A549 (cell line): ENCODE measurements at regions not wholly inside any gene's neighbourhood (a gene's known extent, or its start where the extent isn't known, plus 50 kb on each side); places are given as distances from the start of the nearest gene placed in this dataset.
A peak's percentile ranks its signal among the peaks of the same experiment; 100 is the strongest.

Experiments
- ATAC-seq, 2 experiments: fragments of 200-7000 bp in 1 of 2; fragments of >200 bp in 1 of 2; cut with Nextera tagmentation in 1 of 2; cut with Tn5 transposase in 1 of 2; 3 replicates each; pipeline versions ENCODE4 v1.8.0 to v1.9.1; 2018 to 2020; ENCODE audit warnings: mild to moderate bottlenecking in 1 of 2, moderate library complexity in 1 of 2
- CTCF ChIA-PET: fragments of 300-600 bp; sonication (Branson Sonifier 250); formaldehyde crosslinking; extraction: SDS; loops from one replicate; lab custom pipeline; 2021; ENCODE audit warnings: antibody characterized with exemption, inconsistent platforms; lab: Yijun Ruan, JAX
- POLR2A ChIA-PET: fragments of 350-600 bp; formaldehyde crosslinking; extraction: SDS; loops from one replicate; lab custom pipeline; 2021; ENCODE audit warnings: antibody characterized with exemption, inconsistent platforms; lab: Yijun Ruan, JAX
- DNase-seq, 2 experiments: peaks; one replicate each; pipeline versions ENCODE4 v3.0.0 to v3.0.0-alpha.2; 2011 to 2016; ENCODE audit warnings: low read depth in 1 of 2, low spot score in 1 of 2
- FAIRE-seq: peaks from 2 replicates; lab custom pipeline; 2011; peaks lifted over from hg19 to GRCh38; lab: Jason Lieb, UNC
- H3K27ac ChIP-seq, 2 experiments: fragments of >200 bp; sonication (Bioruptor Twin); formaldehyde crosslinking; 3 replicates each; pipeline ENCODE4 v1.5.1; 2016 to 2017
- H3K4me1 ChIP-seq: fragments of >200 bp; sonication (Bioruptor Twin); formaldehyde crosslinking; 3 replicates; pipeline ENCODE4 v1.6.1; 2016
- H3K4me2 ChIP-seq: fragments of >200 bp; sonication (Bioruptor Twin); formaldehyde crosslinking; 3 replicates; pipeline ENCODE4 v1.6.1; 2016
- H3K4me3 ChIP-seq: fragments of >200 bp; sonication (Bioruptor Twin); formaldehyde crosslinking; 3 replicates; pipeline ENCODE4 v1.5.1; 2016
- H3K9me3 ChIP-seq: fragments of >200 bp; sonication (Bioruptor Twin); formaldehyde crosslinking; 3 replicates; pipeline ENCODE4 v1.6.1; 2016
- BHLHE40 ChIP-seq: IDR thresholded peaks from 2 replicates; pipeline ENCODE4 v1.6.1; 2012; ENCODE audit warnings: low read depth, low read length, inconsistent platforms
- CBX8 ChIP-seq: fragments of 200-600 bp; sonication (generic); IDR thresholded peaks from 2 replicates; pipeline ENCODE4 v1.6.1; 2016
- CHD2 ChIP-seq: fragments of 150-350 bp; IDR thresholded peaks from 2 replicates; pipeline ENCODE4 v1.6.1; 2014; ENCODE audit warnings: low read length; ENCODE audit not compliant: partially characterized antibody
- EHMT2 ChIP-seq: fragments of 200-600 bp; sonication (generic); IDR thresholded peaks from 2 replicates; pipeline ENCODE4 v1.6.1; 2016; ENCODE audit warnings: antibody characterized with exemption, low read depth, mild to moderate bottlenecking, moderate library complexity
- ELK1 ChIP-seq: fragments of 150-350 bp; IDR thresholded peaks from 2 replicates; pipeline ENCODE4 v1.6.1; 2014; ENCODE audit warnings: low read depth, mild to moderate bottlenecking, low read length
- EP300 ChIP-seq, 2 experiments: fragments of >200 bp; sonication (Bioruptor Twin); formaldehyde crosslinking; IDR thresholded peaks; 2 replicates in 1 of 2; 3 replicates in 1 of 2; pipeline ENCODE4 v1.6.1; 2016 to 2017
- ESRRA ChIP-seq: fragments of 150-350 bp; IDR thresholded peaks from 2 replicates; pipeline ENCODE4 v1.6.1; 2014; ENCODE audit warnings: mild to moderate bottlenecking, low read length, borderline replicate concordance
- FOSL2 ChIP-seq, 2 experiments: fragments of 450-650 bp in 1 of 2; fragments of >200 bp in 1 of 2; sonication (Bioruptor Twin) in 1 of 2; formaldehyde crosslinking; IDR thresholded peaks; 2 replicates each; pipeline versions ENCODE4 v1.5.0 to v1.6.1; 2016 to 2020; ENCODE audit warnings: mild to moderate bottlenecking in 1 of 2, moderate library complexity in 1 of 2
- HDAC2 ChIP-seq: fragments of 200-600 bp; sonication (generic); IDR thresholded peaks from 2 replicates; pipeline ENCODE4 v1.6.1; 2016
- HEYL ChIP-seq: fragments of 250-450 bp; sonication (Bioruptor Pico); IDR thresholded peaks from 2 replicates; pipeline ENCODE4 v1.8.0; 2021; ENCODE audit warnings: mild to moderate bottlenecking, moderate library complexity
- HOXB13 ChIP-seq: fragments of 250-450 bp; sonication (Bioruptor Pico); IDR thresholded peaks from 2 replicates; pipeline ENCODE4 v1.5.0; 2020; ENCODE audit warnings: low read depth, mild to moderate bottlenecking, moderate library complexity
- JUN ChIP-seq, 2 experiments: fragments of >200 bp; sonication (Bioruptor Twin); formaldehyde crosslinking; IDR thresholded peaks; 2 replicates in 1 of 2; 3 replicates in 1 of 2; pipeline ENCODE4 v1.6.1; 2016 to 2017
- KDM1A ChIP-seq: fragments of 200-600 bp; sonication (generic); IDR thresholded peaks from 2 replicates; pipeline ENCODE4 v1.6.1; 2016; ENCODE audit warnings: low read depth, mild to moderate bottlenecking
- RARB ChIP-seq: fragments of 250-450 bp; sonication (Bioruptor Pico); IDR thresholded peaks from 2 replicates; pipeline ENCODE4 v1.8.0; 2021; ENCODE audit warnings: mild to moderate bottlenecking, moderate library complexity
- SMC3 ChIP-seq: fragments of >200 bp; sonication (Bioruptor Twin); formaldehyde crosslinking; IDR thresholded peaks from 3 replicates; pipeline ENCODE4 v1.6.1; 2018; ENCODE audit warnings: inconsistent platforms
- TFCP2L1 ChIP-seq: fragments of 250-450 bp; sonication (Bioruptor Pico); IDR thresholded peaks from 2 replicates; pipeline ENCODE4 v1.5.0; 2021; ENCODE audit warnings: mild to moderate bottlenecking
- ZFP36 ChIP-seq: fragments of 450-650 bp; IDR thresholded peaks from 2 replicates; pipeline ENCODE4 v1.6.1; 2014; ENCODE audit warnings: borderline replicate concordance; ENCODE audit not compliant: partially characterized antibody
- ZSCAN20 ChIP-seq: fragments of 250-450 bp; sonication (Bioruptor Pico); IDR thresholded peaks from 2 replicates; pipeline ENCODE4 v1.8.0; 2022; ENCODE audit warnings: mild to moderate bottlenecking, moderate library complexity
- WGBS: methylation state at CpG from one replicate; pipeline ENCODE4 v1.1.6; 2017; ENCODE audit errors: missing lambda C conversion rate; 5-methylcytosine and 5-hydroxymethylcytosine counted together
- TF ChIP-seq, protein P1 (sequence below): fragments of >200 bp; sonication (Bioruptor Twin); formaldehyde crosslinking; IDR thresholded peaks from 3 replicates; pipeline ENCODE4 v1.5.1; 2016
- TF ChIP-seq, protein P2 (sequence below): IDR thresholded peaks from 2 replicates; pipeline ENCODE4 v1.6.1; 2012; ENCODE audit warnings: low read depth, borderline replicate concordance

- Histone ChIP-seq H3K9me3 (no peaks in the 10 kb centered on the region), H3K27ac (no peak overlapping the region), H3K4me3 (no peak overlapping the region), H3K4me2 (no peak overlapping the region), H3K4me1 (no peaks in the 10 kb centered on the region)
- peak in 1 of 2 experiments; percentile 39; a peak in 3 of 6 replicates for ATAC-seq
- WGBS = 65% methylated on average over 25 of the region's 30 CpGs
- CTCF ChIA-PET = no interaction called here
- DNase-seq = peak in 1 of 2 experiments; percentile 25
- FAIRE-seq = no peak
- TF ChIP-seq, protein P1, sequence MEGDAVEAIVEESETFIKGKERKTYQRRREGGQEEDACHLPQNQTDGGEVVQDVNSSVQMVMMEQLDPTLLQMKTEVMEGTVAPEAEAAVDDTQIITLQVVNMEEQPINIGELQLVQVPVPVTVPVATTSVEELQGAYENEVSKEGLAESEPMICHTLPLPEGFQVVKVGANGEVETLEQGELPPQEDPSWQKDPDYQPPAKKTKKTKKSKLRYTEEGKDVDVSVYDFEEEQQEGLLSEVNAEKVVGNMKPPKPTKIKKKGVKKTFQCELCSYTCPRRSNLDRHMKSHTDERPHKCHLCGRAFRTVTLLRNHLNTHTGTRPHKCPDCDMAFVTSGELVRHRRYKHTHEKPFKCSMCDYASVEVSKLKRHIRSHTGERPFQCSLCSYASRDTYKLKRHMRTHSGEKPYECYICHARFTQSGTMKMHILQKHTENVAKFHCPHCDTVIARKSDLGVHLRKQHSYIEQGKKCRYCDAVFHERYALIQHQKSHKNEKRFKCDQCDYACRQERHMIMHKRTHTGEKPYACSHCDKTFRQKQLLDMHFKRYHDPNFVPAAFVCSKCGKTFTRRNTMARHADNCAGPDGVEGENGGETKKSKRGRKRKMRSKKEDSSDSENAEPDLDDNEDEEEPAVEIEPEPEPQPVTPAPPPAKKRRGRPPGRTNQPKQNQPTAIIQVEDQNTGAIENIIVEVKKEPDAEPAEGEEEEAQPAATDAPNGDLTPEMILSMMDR = no peak
- TF ChIP-seq TFCP2L1 (no peak), CBX8 (no peak), HEYL (CRISPR knock-in tag) (no peak), HOXB13 (no peak), ESRRA (no peak), ZSCAN20 (CRISPR knock-in tag) (no peak)
- POLR2A ChIA-PET = no interaction called here
Measured at GRCh38 chr7:1312136-1313070, 79.7 kb downstream of the UNCX start.

- FAIRE-seq (no peak), ATAC-seq (no peak)
- 58% methylated on average over 14 of the region's 15 CpGs for WGBS
- H3K27ac ChIP-seq = no peak overlapping the region
- no peak overlapping the region for H3K4me3 ChIP-seq
- no peaks in the 10 kb centered on the region for H3K4me1 ChIP-seq
- POLR2A ChIA-PET = no interaction called here
- no peak overlapping the region for H3K4me2 ChIP-seq
- TF ChIP-seq, protein P1 = no peak
- TF ChIP-seq CBX8 (no peak), EP300 (IDR thresholded peaks at IDR 0.05) (no peak), FOSL2 (IDR thresholded peaks at IDR 0.05) (no peak), FOSL2 (CRISPR knock-in tag; IDR thresholded peaks at IDR 0.05) (no peak), EHMT2 (no peak), HDAC2 (no peak), ZFP36 (no peak), HOXB13 (no peak), JUN (IDR thresholded peaks at IDR 0.05) (no peak), KDM1A (no peak), SMC3 (no peak), ELK1 (no peak), BHLHE40 (no peak), ZSCAN20 (CRISPR knock-in tag) (no peak), RARB (CRISPR knock-in tag) (no peak), CHD2 (no peak)
- TF ChIP-seq, protein P2, sequence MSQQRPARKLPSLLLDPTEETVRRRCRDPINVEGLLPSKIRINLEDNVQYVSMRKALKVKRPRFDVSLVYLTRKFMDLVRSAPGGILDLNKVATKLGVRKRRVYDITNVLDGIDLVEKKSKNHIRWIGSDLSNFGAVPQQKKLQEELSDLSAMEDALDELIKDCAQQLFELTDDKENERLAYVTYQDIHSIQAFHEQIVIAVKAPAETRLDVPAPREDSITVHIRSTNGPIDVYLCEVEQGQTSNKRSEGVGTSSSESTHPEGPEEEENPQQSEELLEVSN = no peak
- TF ChIP-seq, all 56 proteins: peak for 0
- DNase-seq = no peak
- H3K9me3 ChIP-seq = no peaks in the 10 kb centered on the region
- CTCF ChIA-PET = no interaction called here
Measured at GRCh38 chr7:1313613-1314012, 80.9 kb downstream of the UNCX start.
